ENCODE measurements at regions not wholly inside any gene's neighbourhood (a gene's known extent, or its start where the extent isn't known, plus 50 kb on each side); places are given as distances from the start of the nearest gene placed in this dataset.

DNA sequence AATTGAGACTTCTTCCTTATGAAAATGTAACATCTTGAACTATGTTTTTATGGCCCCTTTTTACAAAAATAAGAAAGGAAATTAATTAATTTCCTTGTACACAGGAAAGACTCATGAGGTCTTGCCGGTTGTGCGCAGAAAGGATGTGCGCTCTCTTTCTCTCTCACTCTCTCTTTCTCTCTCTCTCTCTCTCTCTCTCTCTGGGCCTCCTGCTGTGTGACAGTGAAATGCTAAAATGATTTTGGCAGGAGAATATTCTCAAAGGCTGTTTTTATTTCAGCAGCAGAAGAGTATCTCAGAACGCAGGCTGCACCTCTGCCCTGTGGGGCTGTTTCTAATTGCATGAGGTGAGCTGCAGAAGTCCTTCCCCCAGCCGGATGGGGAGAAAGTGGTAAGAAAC is 349.0 kb downstream of the MID1IP1 start:
- in situ Hi-C loops (cut with MboI) = no loop called here
- no peaks in the 10 kb centered on the region for H3K27me3 ChIP-seq (replicated peaks; ENCODE audit: insufficient read depth)
- no peak overlapping the region for H3K27ac ChIP-seq
- no peaks in the 10 kb centered on the region for H3K79me2 ChIP-seq (ENCODE audit: insufficient read depth)
- no peak overlapping the region for H3K9ac ChIP-seq
- 25 to 30% methylated on average over 4 to 5 of the region's 5 CpGs for WGBS, 2 experiments (ENCODE audit: low coverage in 1 of 2, low lambda C conversion rate in 2 of 2, missing lambda C conversion rate in 2 of 2)
- H4K20me1 ChIP-seq (ENCODE audit: insufficient read depth) = no peaks in the 10 kb centered on the region
- no peak overlapping the region for H3K4me3 ChIP-seq
- no peaks in the 10 kb centered on the region for H3F3A ChIP-seq (ENCODE audit: insufficient read depth)
- H3K36me3 ChIP-seq (ENCODE audit: low read depth) = no peaks in the 10 kb centered on the region
- TF ChIP-seq EZH2 (IDR thresholded peaks at IDR 0.05; ENCODE audit: insufficient read depth, poor library complexity, severe bottlenecking) (no peak), EZH2phosphoT487 (IDR thresholded peaks at IDR 0.05; ENCODE audit: insufficient read depth, low read depth) (no peak)
- H2AFZ ChIP-seq = no peak overlapping the region
- H3K4me2 ChIP-seq (ENCODE audit: unreplicated experiment) = no peak overlapping the region
- no peaks in the 10 kb centered on the region for H3K9me3 ChIP-seq (ENCODE audit: low read depth)
- H3K9me2 ChIP-seq (ENCODE audit: insufficient read depth) = no peaks in the 10 kb centered on the region
- no peak for DNase-seq
- H3K4me1 ChIP-seq (ENCODE audit: insufficient read depth) = no peaks in the 10 kb centered on the region

DNA sequence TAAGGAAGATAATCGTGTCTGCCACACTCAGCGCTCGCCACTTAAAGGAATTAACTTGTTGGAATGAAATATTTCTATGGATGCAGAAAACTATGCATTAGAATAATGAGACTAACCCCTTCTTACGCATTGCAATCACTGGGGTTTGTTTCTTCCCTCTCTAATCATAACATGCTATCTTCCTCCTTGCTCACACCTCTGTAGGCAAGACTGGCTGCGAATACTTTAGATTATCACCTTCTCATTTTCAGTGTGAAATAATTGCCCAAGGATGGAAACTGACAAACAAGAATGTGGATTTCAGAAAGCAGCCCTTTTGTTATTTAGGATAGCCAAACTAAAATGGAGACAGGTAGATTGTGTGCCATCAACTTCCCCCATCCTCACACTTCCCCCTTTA is 349.4 kb downstream of the MID1IP1 start:
- no peaks in the 10 kb centered on the region for H4K20me1 ChIP-seq (ENCODE audit: insufficient read depth)
- DNase-seq = no peak
- no peak for TF ChIP-seq EZH2 (IDR thresholded peaks at IDR 0.05; ENCODE audit: insufficient read depth, poor library complexity, severe bottlenecking)
- no peak for TF ChIP-seq EZH2phosphoT487 (IDR thresholded peaks at IDR 0.05; ENCODE audit: insufficient read depth, low read depth)
- H3K79me2 ChIP-seq (ENCODE audit: insufficient read depth) = no peaks in the 10 kb centered on the region
- H3K27me3 ChIP-seq (replicated peaks; ENCODE audit: insufficient read depth) = no peaks in the 10 kb centered on the region
- H3F3A ChIP-seq (ENCODE audit: insufficient read depth) = no peaks in the 10 kb centered on the region
- H3K4me3 ChIP-seq = no peak overlapping the region
- no peaks in the 10 kb centered on the region for H3K9me2 ChIP-seq (ENCODE audit: insufficient read depth)
- no peak overlapping the region for H3K27ac ChIP-seq
- H3K36me3 ChIP-seq (ENCODE audit: low read depth) = no peaks in the 10 kb centered on the region
- no peak overlapping the region for H3K9ac ChIP-seq
- WGBS, 2 experiments (ENCODE audit: low coverage in 1 of 2, low lambda C conversion rate in 2 of 2, missing lambda C conversion rate in 2 of 2) = 54 to 66% methylated on average over 5 of the region's 5 CpGs
- H3K9me3 ChIP-seq (ENCODE audit: low read depth) = no peaks in the 10 kb centered on the region
- no peak overlapping the region for H2AFZ ChIP-seq
- H3K4me2 ChIP-seq (ENCODE audit: unreplicated experiment) = no peak overlapping the region
- no peaks in the 10 kb centered on the region for H3K4me1 ChIP-seq (ENCODE audit: insufficient read depth)
- in situ Hi-C loops (cut with MboI) = no loop called here

DNA sequence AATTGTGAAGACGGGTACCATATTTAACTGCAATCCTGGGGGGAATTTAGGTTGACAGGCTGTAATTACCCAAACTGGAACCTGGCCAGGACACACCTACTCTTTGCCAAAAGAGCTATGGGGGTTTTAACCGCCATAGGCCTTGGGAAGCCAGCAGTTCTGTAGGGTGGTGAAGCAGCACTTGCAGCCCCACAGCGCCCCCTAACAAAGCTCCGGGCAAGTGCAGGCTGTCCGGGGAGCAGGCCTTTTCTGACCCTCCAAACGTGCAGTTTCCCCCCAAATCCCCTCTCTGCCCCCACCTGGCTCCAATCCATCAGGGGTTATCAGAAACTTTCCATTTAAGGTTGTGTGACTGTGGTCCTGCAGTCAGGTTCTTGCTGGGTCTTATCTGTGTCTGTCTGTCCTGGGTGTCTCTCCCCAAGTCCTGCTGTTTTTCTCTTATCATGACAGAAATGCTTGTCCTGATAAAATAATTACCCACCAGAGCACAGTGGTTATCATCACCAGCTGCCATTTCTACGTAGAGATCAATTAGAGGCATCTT is 350.9 kb downstream of the MID1IP1 start:
- peak; percentile 22 for DNase-seq
- H3K4me3 ChIP-seq = no peak overlapping the region
- in situ Hi-C loops (cut with MboI) = no loop called here
- 41 to 43% methylated on average over 6 to 7 of the region's 7 CpGs for WGBS, 2 experiments (ENCODE audit: low coverage in 1 of 2, low lambda C conversion rate in 2 of 2, missing lambda C conversion rate in 2 of 2)
- no peak overlapping the region for H2AFZ ChIP-seq
- H3K9me3 ChIP-seq (ENCODE audit: low read depth) = no peaks in the 10 kb centered on the region
- no peaks in the 10 kb centered on the region for H3K9me2 ChIP-seq (ENCODE audit: insufficient read depth)
- H4K20me1 ChIP-seq (ENCODE audit: insufficient read depth) = no peaks in the 10 kb centered on the region
- no peak overlapping the region for H3K4me2 ChIP-seq (ENCODE audit: unreplicated experiment)
- no peak for TF ChIP-seq EZH2 (IDR thresholded peaks at IDR 0.05; ENCODE audit: insufficient read depth, poor library complexity, severe bottlenecking)
- no peak for TF ChIP-seq EZH2phosphoT487 (IDR thresholded peaks at IDR 0.05; ENCODE audit: insufficient read depth, low read depth)
- H3K27ac ChIP-seq = no peak overlapping the region
- H3K9ac ChIP-seq = no peak overlapping the region
- no peaks in the 10 kb centered on the region for H3K79me2 ChIP-seq (ENCODE audit: insufficient read depth)
- no peaks in the 10 kb centered on the region for H3F3A ChIP-seq (ENCODE audit: insufficient read depth)
- H3K4me1 ChIP-seq (ENCODE audit: insufficient read depth) = no peaks in the 10 kb centered on the region
- H3K27me3 ChIP-seq (replicated peaks; ENCODE audit: insufficient read depth) = no peaks in the 10 kb centered on the region; the same call in 1 of the 2 replicates
- no peaks in the 10 kb centered on the region for H3K36me3 ChIP-seq (ENCODE audit: low read depth)

DNA sequence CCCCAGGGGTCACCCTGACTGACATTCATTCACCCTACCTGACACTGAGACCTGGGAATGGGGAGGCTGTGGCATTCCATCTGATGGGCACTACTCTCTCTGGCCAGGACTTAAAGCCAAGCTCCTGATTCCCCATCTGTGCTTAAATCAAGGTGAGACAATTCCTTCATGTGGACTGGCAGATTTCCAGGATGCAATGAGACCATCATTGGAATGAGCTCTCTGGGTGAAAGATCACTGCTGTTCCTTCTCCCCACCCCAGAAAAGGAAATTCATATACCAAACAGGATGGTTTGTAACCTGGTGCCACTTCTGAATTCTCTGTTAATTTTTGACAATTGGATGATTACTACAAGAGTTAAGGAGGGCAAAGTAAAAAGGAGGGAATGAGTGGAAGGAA is 354.8 kb downstream of the MID1IP1 start:
- H3K27ac ChIP-seq = no peak overlapping the region
- no peak overlapping the region for H2AFZ ChIP-seq
- TF ChIP-seq EZH2phosphoT487 (IDR thresholded peaks at IDR 0.05; ENCODE audit: insufficient read depth, low read depth) (no peak), EZH2 (IDR thresholded peaks at IDR 0.05; ENCODE audit: insufficient read depth, poor library complexity, severe bottlenecking) (no peak)
- in situ Hi-C loops (cut with MboI) = no loop called here
- no peaks in the 10 kb centered on the region for H3K4me1 ChIP-seq (ENCODE audit: insufficient read depth)
- H3K79me2 ChIP-seq (ENCODE audit: insufficient read depth) = no peaks in the 10 kb centered on the region
- no peak overlapping the region for H3K9ac ChIP-seq
- no peaks in the 10 kb centered on the region for H3K9me3 ChIP-seq (ENCODE audit: low read depth)
- H3K27me3 ChIP-seq (replicated peaks; ENCODE audit: insufficient read depth) = no peaks in the 10 kb centered on the region; the same call in 1 of the 2 replicates
- H3K4me3 ChIP-seq = no peak overlapping the region
- H3F3A ChIP-seq (ENCODE audit: insufficient read depth) = no peaks in the 10 kb centered on the region
- H4K20me1 ChIP-seq (ENCODE audit: insufficient read depth) = no peaks in the 10 kb centered on the region
- H3K4me2 ChIP-seq (ENCODE audit: unreplicated experiment) = no peak overlapping the region
- DNase-seq = no peak
- H3K36me3 ChIP-seq (ENCODE audit: low read depth) = no peaks in the 10 kb centered on the region
- H3K9me2 ChIP-seq (ENCODE audit: insufficient read depth) = no peaks in the 10 kb centered on the region

DNA sequence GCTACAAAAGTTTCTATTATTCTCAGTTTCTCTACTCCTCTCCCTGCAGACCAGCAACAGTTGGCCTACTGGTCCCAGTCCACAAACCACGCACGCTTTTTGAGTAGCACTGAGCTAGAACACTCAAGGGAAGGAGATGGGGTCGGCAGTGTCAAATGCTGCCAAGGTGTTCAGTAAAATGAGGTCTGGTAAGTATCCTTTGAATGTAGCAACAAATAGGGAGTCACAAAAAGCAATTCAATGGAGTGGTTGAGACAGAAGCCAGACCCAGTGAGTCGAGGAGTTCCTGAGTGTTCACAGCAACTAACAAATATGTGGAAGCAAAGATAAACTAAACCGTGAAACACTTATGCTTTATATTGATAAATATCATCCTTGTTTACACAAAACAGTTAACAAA is 355.7 kb downstream of the MID1IP1 start:
- no peak overlapping the region for H3K9ac ChIP-seq
- H3K9me2 ChIP-seq (ENCODE audit: insufficient read depth) = no peaks in the 10 kb centered on the region
- in situ Hi-C loops (cut with MboI) = no loop called here
- H3K27me3 ChIP-seq (replicated peaks; ENCODE audit: insufficient read depth) = no peaks in the 10 kb centered on the region; the same call in 1 of the 2 replicates
- 70 to 71% methylated on average over 5 of the region's 5 CpGs for WGBS, 2 experiments (ENCODE audit: low coverage in 1 of 2, low lambda C conversion rate in 2 of 2, missing lambda C conversion rate in 2 of 2)
- no peak overlapping the region for H3K4me3 ChIP-seq
- no peaks in the 10 kb centered on the region for H3K79me2 ChIP-seq (ENCODE audit: insufficient read depth)
- no peak overlapping the region for H3K27ac ChIP-seq
- H3K4me1 ChIP-seq (ENCODE audit: insufficient read depth) = no peaks in the 10 kb centered on the region
- H4K20me1 ChIP-seq (ENCODE audit: insufficient read depth) = no peaks in the 10 kb centered on the region
- TF ChIP-seq EZH2phosphoT487 (IDR thresholded peaks at IDR 0.05; ENCODE audit: insufficient read depth, low read depth) (no peak), EZH2 (IDR thresholded peaks at IDR 0.05; ENCODE audit: insufficient read depth, poor library complexity, severe bottlenecking) (no peak)
- H3K36me3 ChIP-seq (ENCODE audit: low read depth) = no peaks in the 10 kb centered on the region
- DNase-seq = no peak
- H2AFZ ChIP-seq = no peak overlapping the region
- no peak overlapping the region for H3K4me2 ChIP-seq (ENCODE audit: unreplicated experiment)
- no peaks in the 10 kb centered on the region for H3F3A ChIP-seq (ENCODE audit: insufficient read depth)
- no peaks in the 10 kb centered on the region for H3K9me3 ChIP-seq (ENCODE audit: low read depth)
